Gastroesophageal sphincter (tissue), 3 donors: ENCODE measurements at regions not wholly inside any gene's neighbourhood (a gene's known extent, or its start where the extent isn't known, plus 50 kb on each side); places are given as distances from the start of the nearest gene placed in this dataset.

Experiments used
- EP300 ChIP-seq: sonication (generic); formaldehyde crosslinking; IDR thresholded peaks from one replicate; pipeline ENCODE4 v1.6.1; 2017; ENCODE audit warnings: antibody characterized with exemption, mild to moderate bottlenecking
- POLR2A ChIP-seq, 2 donors: fragments of 450-650 bp; IDR thresholded peaks; one replicate each; pipeline ENCODE4 v1.6.1; 2017; ENCODE audit warnings: antibody characterized with exemption in 2 of 2, mild to moderate bottlenecking in 2 of 2, moderate library complexity in 1 of 2
- POLR2AphosphoS5 ChIP-seq: sonication (generic); formaldehyde crosslinking; IDR thresholded peaks from one replicate; pipeline ENCODE4 v1.6.1; 2017; ENCODE audit warnings: antibody characterized with exemption
- TF ChIP-seq, protein P1 (sequence below), 4 experiments: fragments of 200-600 bp in 2 of 4; fragments of 450-650 bp in 2 of 4; sonication (generic) in 1 of 4; IDR thresholded peaks; one replicate each; pipeline ENCODE4 v1.5.1; 2017 to 2019; ENCODE audit warnings: antibody characterized with exemption in 4 of 4, mild to moderate bottlenecking in 2 of 4, moderate library complexity in 2 of 4

DNA sequence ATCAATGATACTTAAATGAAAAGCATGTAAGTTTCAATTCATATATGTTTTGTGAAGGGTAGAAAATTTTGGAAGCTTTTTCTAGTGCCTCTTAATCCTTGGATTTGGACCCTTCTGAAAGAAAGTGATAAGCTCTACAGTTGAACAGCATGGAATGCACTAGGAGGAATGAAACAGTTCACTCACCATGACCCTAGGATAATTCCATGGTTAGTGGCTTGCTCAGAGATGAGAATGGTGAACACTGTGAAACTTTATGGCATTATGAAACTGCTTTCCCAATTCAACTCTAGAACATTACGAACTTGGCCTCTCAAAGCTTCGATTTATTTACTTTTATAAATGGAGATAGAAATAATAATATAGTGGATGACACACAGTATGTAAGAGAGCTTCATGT, 88.9 kb upstream of the FAT4 start:
- TF ChIP-seq, protein P1, sequence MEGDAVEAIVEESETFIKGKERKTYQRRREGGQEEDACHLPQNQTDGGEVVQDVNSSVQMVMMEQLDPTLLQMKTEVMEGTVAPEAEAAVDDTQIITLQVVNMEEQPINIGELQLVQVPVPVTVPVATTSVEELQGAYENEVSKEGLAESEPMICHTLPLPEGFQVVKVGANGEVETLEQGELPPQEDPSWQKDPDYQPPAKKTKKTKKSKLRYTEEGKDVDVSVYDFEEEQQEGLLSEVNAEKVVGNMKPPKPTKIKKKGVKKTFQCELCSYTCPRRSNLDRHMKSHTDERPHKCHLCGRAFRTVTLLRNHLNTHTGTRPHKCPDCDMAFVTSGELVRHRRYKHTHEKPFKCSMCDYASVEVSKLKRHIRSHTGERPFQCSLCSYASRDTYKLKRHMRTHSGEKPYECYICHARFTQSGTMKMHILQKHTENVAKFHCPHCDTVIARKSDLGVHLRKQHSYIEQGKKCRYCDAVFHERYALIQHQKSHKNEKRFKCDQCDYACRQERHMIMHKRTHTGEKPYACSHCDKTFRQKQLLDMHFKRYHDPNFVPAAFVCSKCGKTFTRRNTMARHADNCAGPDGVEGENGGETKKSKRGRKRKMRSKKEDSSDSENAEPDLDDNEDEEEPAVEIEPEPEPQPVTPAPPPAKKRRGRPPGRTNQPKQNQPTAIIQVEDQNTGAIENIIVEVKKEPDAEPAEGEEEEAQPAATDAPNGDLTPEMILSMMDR (IDR thresholded peaks at IDR 0.05) = no peak
- no peak for TF ChIP-seq POLR2A (IDR thresholded peaks at IDR 0.05)
- TF ChIP-seq POLR2AphosphoS5 = no peak
- no peak for TF ChIP-seq EP300
